ENCODE measurements at regions not wholly inside any gene's neighbourhood (a gene's known extent, or its start where the extent isn't known, plus 50 kb on each side); places are given as distances from the start of the nearest gene placed in this dataset.

DNA sequence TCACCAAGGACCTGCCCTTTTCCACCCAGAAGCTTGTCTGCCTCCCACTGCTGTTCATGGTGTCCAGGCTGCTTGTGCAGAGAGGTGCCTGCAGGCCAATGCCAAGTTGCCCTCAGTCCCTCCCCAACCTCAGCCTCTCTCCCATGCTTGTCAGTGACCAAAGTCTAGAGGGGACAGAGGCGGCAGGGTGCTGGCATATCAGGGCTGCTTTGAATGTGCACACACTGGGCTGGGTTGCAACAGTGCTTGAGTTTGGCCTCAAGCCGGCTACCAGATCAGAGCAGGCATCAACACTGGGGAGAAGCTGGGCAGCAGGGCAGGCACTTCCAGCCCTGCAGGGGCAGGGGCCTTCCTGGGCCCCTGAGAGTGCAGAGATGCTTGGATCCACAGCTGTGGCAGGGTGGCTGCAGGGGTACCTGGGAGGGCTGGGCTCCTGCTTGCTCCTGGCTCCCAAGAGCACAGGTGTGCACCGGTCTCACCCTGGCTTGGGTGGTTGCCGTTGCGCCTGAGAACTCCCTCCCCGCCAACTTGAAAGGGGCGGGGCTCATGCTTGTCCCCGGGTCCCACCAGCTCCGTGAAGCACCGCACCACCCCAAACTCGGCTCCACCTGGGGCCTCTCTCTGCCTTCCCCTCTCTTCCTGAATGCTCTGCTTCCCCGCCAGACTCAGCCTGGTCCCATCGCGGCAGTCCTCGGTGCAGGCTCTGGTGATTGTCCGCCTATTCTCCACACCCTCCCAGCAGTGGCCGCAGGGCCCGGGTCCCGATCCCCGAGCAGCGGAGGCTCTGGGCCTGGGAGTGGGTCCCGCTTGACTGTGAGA, 1681.9 kb upstream of the ADGRL3 start:
- Histone ChIP-seq H3K79me2 (ENCODE audit: insufficient read depth, low read length) (no peaks in the 10 kb centered on the region), H3K27me3 (ENCODE audit: control insufficient read depth in 1 of 2, insufficient read depth in 2 of 2, low read length in 2 of 2) (no peaks in the 10 kb centered on the region), H3K36me3 (replicated peaks in 1 of 2; ENCODE audit: control insufficient read depth in 1 of 2, insufficient read depth in 2 of 2, low read length in 2 of 2) (no peaks in the 10 kb centered on the region), H3K4me2 (ENCODE audit: low read depth, low read length) (no peak overlapping the region), H3K4me3 (replicated peaks in 1 of 3; ENCODE audit: insufficient read depth in 1 of 3, low read depth in 2 of 3, low read length in 3 of 3) (no peak overlapping the region), H3K9me3 (ENCODE audit: low read length) (no peaks in the 10 kb centered on the region), H3K4me1 (ENCODE audit: insufficient read depth, low read length) (no peaks in the 10 kb centered on the region), H2AFZ (ENCODE audit: low read length) (no peak overlapping the region), H3K27ac (ENCODE audit: extremely low read length, insufficient read depth, low read length) (no peak overlapping the region), H4K20me1 (ENCODE audit: insufficient read depth, low read length) (no peaks in the 10 kb centered on the region), H3K9ac (ENCODE audit: insufficient read depth, low read depth, low read length) (no peak overlapping the region)
- TF ChIP-seq KLF9 (CRISPR knock-in tag; IDR thresholded peaks at IDR 0.05; ENCODE audit: low read depth) (no peak), CEBPB (IDR thresholded peaks at IDR 0.05; ENCODE audit: borderline replicate concordance, low read depth, low read length) (no peak), GATAD1 (CRISPR knock-in tag; IDR thresholded peaks at IDR 0.05) (no peak), ZNF335 (CRISPR knock-in tag; IDR thresholded peaks at IDR 0.05) (no peak), ZNF33B (CRISPR knock-in tag; IDR thresholded peaks at IDR 0.05) (no peak), NFKB2 (CRISPR knock-in tag; IDR thresholded peaks at IDR 0.05; ENCODE audit: borderline replicate concordance) (no peak), MED13 (CRISPR knock-in tag; IDR thresholded peaks at IDR 0.05) (no peak), SRSF1 (optimal IDR thresholded peaks at IDR 0.05; ENCODE audit: low read depth, low read length) (no peak), PHF20 (CRISPR knock-in tag; IDR thresholded peaks at IDR 0.05) (no peak)
- TF ChIP-seq, protein P1, sequence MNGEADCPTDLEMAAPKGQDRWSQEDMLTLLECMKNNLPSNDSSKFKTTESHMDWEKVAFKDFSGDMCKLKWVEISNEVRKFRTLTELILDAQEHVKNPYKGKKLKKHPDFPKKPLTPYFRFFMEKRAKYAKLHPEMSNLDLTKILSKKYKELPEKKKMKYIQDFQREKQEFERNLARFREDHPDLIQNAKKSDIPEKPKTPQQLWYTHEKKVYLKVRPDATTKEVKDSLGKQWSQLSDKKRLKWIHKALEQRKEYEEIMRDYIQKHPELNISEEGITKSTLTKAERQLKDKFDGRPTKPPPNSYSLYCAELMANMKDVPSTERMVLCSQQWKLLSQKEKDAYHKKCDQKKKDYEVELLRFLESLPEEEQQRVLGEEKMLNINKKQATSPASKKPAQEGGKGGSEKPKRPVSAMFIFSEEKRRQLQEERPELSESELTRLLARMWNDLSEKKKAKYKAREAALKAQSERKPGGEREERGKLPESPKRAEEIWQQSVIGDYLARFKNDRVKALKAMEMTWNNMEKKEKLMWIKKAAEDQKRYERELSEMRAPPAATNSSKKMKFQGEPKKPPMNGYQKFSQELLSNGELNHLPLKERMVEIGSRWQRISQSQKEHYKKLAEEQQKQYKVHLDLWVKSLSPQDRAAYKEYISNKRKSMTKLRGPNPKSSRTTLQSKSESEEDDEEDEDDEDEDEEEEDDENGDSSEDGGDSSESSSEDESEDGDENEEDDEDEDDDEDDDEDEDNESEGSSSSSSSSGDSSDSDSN (CRISPR knock-in tag; IDR thresholded peaks at IDR 0.05) = no peak
- TF ChIP-seq, protein P2, sequence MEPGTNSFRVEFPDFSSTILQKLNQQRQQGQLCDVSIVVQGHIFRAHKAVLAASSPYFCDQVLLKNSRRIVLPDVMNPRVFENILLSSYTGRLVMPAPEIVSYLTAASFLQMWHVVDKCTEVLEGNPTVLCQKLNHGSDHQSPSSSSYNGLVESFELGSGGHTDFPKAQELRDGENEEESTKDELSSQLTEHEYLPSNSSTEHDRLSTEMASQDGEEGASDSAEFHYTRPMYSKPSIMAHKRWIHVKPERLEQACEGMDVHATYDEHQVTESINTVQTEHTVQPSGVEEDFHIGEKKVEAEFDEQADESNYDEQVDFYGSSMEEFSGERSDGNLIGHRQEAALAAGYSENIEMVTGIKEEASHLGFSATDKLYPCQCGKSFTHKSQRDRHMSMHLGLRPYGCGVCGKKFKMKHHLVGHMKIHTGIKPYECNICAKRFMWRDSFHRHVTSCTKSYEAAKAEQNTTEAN (CRISPR knock-in tag; conservative IDR thresholded peaks at IDR 0.05) = no peak
- TF ChIP-seq, protein P3, sequence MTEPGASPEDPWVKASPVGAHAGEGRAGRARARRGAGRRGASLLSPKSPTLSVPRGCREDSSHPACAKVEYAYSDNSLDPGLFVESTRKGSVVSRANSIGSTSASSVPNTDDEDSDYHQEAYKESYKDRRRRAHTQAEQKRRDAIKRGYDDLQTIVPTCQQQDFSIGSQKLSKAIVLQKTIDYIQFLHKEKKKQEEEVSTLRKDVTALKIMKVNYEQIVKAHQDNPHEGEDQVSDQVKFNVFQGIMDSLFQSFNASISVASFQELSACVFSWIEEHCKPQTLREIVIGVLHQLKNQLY (CRISPR knock-in tag; IDR thresholded peaks at IDR 0.05) = no peak
- TF ChIP-seq, protein P4, sequence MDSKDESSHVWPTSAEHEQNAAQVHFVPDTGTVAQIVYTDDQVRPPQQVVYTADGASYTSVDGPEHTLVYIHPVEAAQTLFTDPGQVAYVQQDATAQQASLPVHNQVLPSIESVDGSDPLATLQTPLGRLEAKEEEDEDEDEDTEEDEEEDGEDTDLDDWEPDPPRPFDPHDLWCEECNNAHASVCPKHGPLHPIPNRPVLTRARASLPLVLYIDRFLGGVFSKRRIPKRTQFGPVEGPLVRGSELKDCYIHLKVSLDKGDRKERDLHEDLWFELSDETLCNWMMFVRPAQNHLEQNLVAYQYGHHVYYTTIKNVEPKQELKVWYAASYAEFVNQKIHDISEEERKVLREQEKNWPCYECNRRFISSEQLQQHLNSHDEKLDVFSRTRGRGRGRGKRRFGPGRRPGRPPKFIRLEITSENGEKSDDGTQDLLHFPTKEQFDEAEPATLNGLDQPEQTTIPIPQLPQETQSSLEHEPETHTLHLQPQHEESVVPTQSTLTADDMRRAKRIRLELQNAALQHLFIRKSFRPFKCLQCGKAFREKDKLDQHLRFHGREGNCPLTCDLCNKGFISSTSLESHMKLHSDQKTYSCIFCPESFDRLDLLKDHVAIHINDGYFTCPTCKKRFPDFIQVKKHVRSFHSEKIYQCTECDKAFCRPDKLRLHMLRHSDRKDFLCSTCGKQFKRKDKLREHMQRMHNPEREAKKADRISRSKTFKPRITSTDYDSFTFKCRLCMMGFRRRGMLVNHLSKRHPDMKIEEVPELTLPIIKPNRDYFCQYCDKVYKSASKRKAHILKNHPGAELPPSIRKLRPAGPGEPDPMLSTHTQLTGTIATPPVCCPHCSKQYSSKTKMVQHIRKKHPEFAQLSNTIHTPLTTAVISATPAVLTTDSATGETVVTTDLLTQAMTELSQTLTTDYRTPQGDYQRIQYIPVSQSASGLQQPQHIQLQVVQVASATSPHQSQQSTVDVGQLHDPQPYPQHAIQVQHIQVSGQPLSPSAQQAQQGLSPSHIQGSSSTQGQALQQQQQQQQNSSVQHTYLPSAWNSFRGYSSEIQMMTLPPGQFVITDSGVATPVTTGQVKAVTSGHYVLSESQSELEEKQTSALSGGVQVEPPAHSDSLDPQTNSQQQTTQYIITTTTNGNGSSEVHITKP (CRISPR knock-in tag; IDR thresholded peaks at IDR 0.05; ENCODE audit: low read depth) = no peak
- TF ChIP-seq, protein P5, sequence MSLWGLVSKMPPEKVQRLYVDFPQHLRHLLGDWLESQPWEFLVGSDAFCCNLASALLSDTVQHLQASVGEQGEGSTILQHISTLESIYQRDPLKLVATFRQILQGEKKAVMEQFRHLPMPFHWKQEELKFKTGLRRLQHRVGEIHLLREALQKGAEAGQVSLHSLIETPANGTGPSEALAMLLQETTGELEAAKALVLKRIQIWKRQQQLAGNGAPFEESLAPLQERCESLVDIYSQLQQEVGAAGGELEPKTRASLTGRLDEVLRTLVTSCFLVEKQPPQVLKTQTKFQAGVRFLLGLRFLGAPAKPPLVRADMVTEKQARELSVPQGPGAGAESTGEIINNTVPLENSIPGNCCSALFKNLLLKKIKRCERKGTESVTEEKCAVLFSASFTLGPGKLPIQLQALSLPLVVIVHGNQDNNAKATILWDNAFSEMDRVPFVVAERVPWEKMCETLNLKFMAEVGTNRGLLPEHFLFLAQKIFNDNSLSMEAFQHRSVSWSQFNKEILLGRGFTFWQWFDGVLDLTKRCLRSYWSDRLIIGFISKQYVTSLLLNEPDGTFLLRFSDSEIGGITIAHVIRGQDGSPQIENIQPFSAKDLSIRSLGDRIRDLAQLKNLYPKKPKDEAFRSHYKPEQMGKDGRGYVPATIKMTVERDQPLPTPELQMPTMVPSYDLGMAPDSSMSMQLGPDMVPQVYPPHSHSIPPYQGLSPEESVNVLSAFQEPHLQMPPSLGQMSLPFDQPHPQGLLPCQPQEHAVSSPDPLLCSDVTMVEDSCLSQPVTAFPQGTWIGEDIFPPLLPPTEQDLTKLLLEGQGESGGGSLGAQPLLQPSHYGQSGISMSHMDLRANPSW (CRISPR knock-in tag; IDR thresholded peaks at IDR 0.05; ENCODE audit: borderline replicate concordance) = no peak
- intact Hi-C loops (cut with micrococcal nuclease; ENCODE audit: unreplicated experiment) = no loop called here
- BruUV-seq (replicated peaks) = no TSS peak
- ChIA-PET CTCF (ENCODE audit: low intra/inter-chr PET ratio, low total read pairs) (no interaction called here), POLR2A (no interaction called here)
- ATAC-seq (peak; percentile 82), FAIRE-seq (no peak), DNase-seq (ENCODE audit: low spot score) (no peak)
- in situ Hi-C loops (cut with HindIII; ENCODE audit: extremely low pct_ligation_motif_present, low pct_unique_long_range_greater_than_20kb) = no loop called here
- 60% methylated on average over 2 of the region's 22 CpGs for WGBS (ENCODE audit: low lambda C conversion rate)
